Umbilical cord (tissue), 1 donor: ENCODE measurements at regions not wholly inside any gene's neighbourhood (a gene's known extent, or its start where the extent isn't known, plus 50 kb on each side); places are given as distances from the start of the nearest gene placed in this dataset.
"Not testable (repeated sequence)": the region's sequence is repeated elsewhere in the genome, so short reads cannot be mapped to it uniquely, and the experiment has no call there.

Experiments
- DNase-seq: peaks from one replicate; pipeline ENCODE4 v3.0.0-alpha.2; 2015; ENCODE audit warnings: low spot score

DNA sequence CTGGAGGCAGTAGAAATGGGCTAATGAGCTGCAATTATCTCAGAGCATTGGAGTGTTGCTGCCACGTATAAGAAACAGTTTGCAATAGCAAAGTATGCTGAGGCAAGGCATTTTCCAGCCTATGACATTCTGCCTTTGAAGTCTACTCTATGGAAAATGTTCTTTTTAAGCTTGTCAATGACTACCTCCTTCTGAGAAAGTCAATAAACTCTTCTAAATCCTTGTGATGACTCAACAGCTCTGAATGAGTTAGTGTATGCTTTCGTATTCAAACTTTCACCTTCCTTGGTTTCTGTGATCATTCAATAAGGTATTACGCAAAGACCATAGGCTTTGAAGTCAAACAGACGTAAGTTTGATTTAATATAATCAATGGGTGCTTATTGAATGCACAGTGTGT, 111.2 kb downstream of the CAPZA3 start:
- DNase-seq: peak; percentile 47

DNA sequence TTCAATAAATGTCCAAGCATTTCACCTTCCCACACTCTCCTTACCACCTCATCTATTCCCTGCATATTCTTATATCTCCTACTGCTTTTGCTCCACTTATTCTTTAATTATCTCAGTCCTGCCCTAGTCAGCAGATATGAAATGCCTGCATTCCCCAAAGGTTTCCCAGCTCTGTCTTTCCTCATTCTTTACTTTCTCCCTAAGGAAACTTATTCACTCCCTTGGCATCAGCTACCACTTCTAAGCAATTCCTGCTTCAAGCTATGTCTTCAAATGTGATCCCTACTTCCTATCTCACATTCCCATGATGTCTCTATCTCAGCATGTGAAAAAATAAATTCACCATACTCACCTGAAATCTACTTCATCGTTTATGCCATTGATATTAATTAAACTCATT, 111.8 kb downstream of the CAPZA3 start:
- DNase-seq: no peak

DNA sequence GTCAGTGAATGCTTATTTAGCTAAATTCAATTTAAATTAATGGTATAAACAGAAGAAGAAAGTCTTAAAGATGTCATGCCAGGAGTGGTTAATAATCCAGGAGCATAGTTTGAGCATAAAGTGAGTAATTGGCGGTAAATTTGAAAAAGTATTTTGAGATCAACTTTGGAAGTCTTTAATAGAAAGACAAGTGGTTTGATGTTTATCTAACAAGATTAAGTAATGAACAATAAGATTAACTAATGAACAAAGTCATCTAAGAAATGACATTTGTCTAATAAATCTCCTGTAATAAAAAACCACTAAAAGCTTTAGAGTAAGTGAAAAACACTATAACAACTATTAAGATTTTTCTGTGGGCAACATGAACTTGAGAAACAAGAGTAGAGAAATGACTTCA, 112.8 kb downstream of the CAPZA3 start:
- no peak for DNase-seq

DNA sequence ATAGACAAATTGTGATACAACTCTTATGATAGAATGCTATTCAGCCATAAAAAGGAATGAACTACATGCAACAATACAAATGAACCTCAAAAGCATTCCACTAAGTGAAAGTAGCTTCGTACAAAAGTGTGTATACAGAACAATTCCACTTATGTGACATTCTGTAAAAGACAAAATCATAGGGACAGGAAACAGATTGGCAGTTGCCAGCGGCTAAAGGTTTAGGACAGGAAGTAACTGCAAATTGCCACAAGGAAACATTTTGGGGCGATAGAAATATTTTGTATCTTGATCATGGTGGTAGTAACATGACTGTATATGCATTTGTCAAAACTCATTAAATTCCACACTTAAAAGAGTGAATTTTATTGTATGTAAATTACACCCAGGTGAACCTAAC, 113.4 kb downstream of the CAPZA3 start:
- no peak for DNase-seq

DNA sequence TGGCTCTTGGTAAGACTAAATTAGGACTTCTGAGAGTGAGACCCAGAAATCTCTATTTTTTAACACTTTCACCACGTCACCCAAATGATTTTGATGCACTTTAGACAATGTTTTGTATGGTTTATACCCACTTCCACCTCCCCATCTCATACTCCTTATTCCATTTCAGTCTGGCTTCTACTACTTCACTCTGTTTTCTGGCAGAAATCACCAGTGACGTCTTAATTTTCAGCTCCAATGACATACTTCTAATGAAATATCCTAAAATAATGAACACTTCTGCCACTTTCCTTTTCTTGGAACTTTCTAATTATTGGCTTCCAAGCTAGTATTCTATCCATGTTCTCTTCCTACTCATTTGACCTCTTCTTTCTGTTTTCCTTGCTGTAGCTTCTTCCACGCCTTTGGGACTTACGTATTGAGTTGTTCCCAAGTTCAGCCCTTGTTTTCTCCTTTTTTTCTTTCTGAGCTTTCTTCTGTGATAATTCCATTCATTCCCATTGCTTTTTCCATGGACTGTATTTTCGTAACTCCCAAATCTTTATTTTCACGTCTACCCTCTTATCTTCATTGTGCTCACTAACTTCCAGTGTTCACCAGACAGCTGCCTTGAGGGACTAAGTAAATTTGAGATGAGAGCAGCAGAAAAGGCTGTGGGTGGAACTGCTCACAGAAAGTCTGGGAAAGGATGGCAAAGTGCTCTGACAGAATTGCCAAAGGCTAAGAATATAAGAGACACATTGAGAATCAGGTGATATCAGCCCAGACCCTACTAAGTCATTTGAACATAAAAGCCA, 115.8 kb downstream of the CAPZA3 start:
- no peak for DNase-seq

DNA sequence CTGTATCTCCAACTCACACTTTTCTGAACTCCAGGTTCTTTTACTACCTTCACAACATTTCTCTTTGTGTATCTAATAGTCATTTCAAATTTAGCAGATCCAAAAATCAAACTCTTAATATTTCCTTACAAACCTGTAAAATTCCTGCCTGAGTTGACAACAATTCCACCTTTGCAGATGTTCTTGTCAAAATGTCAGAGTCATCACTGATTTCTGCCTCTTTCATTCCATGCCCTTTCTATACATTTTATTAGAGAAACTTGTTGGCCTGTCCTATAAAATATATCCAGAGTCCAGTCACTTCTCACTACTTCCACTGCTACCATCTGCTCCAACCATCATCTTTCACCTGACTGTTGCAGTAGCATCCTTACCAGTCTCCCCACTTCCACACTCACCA, 119.7 kb downstream of the CAPZA3 start:
- DNase-seq: no peak

DNA sequence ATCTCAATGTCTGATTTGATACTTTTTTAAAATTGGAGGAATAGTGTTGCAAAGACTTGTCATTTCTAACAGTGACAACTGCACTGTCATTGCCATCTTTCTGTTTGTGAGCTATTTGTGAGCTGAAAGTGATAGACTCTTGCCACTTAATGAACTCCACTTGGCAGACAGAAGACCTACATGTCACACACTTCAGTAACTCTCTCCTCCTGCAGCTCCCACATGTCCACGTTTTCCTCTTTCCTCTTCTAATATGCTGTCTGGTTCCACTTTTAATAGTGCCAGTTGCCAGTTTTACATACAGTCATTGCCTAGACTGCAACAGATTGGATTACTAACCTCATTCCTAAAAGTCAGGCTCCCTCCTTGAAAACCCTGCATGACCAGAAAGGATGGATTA, 121.5 kb downstream of the CAPZA3 start:
- no peak for DNase-seq

DNA sequence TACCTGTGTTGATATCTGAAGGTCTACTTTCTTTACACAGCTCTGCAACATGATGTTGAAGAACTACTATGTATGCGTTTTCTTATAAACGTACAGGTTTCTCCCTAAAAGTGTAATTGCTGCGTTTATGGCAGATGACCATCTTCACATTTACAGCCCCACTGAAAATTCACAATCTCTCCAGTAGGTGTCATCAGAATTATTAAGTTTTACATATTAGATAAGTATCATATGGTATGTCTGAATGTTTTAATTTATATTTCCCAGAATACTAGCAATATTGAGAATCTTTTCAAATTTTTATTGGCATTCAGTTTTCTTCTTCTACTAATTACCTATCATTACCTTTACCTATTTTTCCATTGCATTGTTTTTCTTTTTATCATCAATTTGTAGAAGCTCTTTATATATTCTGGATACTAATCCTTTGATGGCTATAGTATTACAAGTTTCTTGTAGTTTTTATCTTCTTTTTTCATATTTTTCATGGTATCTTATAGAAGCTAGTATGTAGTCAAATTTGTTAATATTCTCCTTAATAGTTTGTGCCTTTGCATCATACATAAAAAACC, 123.5 kb downstream of the CAPZA3 start:
- DNase-seq: no peak

DNA sequence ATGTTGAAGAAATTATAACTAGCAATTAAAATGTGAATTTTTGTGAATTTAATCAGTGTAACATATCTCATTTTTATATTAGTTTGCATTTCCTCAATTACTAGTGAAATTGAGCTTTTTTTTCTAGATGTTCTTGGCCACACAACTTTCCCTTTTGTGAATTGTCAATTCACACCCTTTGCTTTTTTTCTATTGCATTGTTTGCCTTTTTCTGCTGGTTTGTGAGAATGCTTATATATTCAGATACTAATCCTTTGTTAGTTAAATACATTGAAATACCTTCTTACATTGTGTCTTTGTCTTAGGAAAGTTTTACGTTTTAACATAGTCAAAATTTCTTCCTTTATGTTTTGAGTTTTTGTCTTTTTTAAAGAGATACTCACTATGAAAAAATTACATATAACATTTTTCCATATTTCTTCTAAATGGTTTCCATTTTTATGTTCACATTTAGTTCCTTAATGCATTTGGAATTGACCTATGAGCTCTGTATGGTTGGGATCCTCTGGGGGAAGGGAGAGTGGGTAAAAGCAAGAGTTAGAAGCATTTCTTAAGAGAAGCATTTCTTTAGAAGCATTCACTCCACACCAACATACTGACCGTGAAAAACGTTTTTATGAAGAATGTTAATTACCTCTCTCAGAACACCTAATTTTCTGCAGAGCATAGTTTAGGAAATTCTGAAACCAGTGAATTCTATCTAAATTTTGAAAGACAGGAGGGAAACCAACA, 126.0 kb downstream of the CAPZA3 start:
- no peak for DNase-seq

DNA sequence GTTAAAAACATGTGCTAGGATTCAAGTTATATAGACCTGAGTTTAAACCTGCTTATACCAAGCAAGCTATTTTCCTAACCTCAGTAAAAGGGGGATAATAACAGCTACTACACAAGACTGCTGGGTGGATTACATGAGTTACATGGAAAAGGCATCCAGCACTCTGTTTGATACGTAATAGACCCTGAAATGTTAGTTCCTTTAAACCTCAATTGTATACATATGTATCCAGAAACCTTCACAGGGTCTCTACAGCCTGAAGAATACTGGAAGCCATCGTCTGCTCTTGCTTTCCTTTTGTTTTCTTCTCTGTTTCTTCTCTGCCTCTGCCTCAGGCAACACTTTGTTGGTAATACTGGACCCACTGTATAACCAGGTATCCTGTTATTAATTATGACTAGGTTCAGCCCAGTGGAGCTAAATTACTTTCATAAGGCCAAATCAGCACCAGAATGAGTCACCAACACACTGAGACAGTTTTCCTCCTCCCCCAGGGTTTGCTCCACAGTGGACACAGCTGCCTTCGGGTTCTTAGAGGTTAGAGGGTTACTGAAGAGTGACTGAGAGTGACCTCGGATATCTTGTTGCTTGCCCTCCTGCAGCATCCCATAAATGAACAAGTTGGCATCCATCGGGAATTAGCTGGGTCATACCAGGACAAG, 127.1 kb downstream of the CAPZA3 start:
- DNase-seq: peak; percentile 11

DNA sequence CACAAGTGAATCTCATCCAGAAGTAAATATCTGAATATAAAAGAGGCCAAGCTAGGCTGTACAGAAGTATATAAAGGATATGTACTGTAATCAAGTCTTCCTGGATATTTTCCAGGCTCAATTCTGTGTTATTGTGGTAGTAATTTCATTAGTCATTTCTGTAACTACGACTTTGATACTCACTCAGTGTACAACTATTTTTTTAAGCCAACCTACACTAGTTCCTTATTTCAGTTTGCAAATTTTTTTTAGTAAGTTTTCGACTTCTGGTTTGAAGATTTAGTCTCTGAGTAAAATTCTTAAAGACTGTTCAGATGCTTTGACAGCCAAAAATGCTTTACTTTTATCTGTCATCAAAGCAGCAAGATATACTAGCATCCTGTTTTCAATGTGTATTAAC, 130.8 kb downstream of the CAPZA3 start:
- peak; percentile 9 for DNase-seq

DNA sequence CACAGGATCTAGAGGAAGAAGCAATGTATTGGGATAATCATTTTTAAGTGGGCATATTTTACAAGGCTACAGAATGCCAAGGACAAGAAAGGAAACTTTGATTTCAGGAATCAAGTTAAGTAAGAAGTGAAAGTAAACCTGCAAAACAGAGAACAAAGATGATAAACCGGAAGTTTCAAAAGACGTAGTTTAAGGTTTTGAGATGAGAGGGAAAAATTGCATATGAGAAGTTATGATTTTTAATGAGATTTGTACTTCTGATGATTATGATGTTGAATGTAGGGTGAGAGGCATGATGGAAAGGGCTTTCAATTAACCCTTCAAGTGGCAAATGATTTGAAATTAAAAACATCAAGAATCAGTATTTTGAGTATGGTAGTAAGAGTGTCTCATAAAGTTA, 134.9 kb downstream of the CAPZA3 start:
- no peak for DNase-seq

DNA sequence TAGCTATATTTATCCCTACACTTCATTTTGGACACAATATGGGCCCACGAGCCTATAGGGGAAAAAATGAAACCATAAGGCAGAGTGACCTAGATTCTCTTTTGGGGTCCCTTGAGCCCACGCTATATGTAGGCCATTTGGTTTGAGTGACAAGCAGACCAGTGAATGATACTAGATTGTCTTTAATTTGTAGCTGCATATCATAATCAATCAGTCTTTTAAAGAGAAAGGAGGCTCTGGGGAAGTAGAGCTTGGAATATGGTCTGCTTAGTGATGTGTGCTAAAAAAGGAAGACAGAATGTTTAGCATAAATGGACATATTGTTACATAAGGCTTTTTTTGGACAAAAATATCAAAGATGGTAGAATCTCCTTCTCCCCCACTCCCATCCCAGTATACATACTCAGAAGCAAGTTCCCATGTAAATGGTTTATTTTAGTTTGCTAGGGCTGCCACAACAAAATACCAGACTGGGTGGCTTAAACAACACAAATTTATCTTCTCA, 140.8 kb downstream of the CAPZA3 start:
- DNase-seq: no peak

DNA sequence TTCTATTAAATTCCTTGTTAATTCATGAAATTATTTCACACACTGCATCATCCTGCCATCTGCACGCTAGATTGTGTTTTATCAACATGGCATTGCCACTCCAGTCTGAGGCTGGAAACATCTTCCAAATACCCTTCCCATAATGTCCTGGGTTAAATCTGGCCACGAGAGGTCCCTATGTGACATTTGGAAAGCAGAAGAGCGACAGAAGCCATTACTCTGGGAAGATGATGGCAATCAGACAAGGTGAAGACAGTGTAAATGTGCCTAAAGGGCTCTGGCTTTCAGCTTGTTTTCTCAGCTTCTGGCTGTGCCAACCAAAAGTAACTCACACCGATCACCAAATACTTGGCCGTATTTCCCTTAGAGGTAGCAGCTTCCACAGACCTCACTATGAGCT, 144.8 kb downstream of the CAPZA3 start:
- no peak for DNase-seq

DNA sequence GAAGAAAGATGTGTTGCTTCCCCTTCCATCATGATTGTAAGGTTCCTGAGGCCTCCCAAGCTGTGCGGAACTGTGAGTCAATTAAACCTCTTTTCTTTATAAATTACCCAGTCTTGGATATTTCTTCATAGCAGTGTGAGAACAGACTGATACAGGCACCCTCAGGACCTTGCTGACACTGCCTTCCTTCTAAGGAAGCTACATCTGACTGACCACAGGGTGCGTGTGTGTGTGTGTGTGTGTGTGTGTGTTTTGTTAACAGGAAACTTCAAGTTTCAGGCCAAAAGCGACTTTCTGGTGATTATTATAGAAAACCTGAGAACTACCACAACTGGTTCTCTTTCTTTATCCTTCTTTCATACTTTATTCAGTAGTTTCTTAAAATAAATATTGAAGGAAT, 149.0 kb downstream of the CAPZA3 start:
- DNase-seq: no peak

DNA sequence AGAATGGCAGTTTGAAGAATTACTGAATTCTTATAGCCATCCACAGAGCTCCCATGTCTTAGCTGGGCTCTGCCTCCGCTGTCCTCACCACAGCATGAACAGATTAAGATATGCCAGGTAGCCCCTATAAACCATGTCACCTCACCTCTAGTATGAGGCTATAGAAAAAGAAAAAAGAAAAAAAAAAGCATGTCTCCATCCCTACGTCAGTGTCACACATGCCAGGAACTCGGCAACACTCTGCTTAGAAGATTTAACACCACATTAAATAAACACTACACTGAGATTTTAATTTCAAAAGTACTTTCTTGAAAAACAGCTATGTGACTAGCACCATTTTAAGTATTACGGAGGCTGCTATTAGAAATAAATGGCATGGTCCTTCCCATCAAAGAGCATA, 149.4 kb downstream of the CAPZA3 start:
- no peak for DNase-seq

DNA sequence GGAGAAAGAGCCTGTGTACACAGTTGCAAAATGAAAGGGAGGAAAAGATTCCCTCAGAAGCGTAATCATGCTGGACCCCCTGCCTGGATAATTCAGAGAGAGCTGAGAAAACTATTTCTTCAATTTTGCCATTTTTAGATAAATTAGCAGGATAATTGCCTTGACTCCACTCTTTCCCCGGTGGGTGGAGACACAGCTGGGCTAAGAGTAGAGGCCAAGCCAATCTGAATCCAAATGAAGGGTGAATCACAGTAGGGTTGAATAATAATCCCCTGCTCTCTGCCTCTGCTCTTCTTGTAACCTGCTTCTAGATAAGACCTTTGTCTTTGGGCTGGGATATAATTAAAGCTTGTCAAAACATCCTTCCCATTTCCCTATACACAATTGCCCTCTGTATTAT, 150.1 kb downstream of the CAPZA3 start:
- no peak for DNase-seq

DNA sequence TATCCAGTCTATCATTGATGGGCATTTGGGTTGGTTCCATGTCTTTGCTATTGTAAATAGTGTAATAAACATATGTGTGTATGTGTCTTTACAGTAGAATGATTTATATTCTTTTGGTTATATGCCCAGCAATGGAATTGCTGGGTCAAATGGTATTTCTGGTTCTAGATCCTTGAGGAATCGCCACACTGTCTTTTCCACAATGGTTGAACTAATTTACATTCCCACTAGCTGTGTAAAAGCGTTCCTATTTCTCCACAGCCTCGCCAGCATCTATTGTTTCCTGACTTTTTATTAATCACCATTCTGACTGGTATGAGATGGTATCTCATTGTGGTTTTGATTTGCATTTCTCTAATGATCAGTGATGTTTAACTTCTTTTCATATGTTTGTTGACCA, 152.7 kb downstream of the CAPZA3 start:
- DNase-seq: not testable (repeated sequence)

DNA sequence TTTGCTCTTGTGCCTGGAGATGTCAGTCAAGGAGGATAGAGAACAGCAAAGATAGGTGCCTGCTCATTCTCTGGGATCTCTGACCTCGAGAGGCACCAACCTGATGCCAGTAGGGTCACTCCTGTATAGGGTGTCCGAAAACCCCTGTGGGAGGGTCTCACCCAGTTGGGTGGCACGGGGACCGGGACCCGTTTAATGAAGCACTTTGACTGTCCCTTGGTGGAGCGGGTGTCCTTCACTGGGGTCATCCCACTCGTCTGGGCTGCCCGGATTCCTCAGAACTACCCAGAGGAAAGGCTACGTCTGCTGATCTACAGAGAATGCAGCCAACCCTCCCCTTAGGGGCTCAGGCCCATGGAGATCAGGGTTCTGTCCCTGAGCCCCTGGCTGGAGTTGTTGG, 157.6 kb downstream of the CAPZA3 start:
- no peak for DNase-seq

DNA sequence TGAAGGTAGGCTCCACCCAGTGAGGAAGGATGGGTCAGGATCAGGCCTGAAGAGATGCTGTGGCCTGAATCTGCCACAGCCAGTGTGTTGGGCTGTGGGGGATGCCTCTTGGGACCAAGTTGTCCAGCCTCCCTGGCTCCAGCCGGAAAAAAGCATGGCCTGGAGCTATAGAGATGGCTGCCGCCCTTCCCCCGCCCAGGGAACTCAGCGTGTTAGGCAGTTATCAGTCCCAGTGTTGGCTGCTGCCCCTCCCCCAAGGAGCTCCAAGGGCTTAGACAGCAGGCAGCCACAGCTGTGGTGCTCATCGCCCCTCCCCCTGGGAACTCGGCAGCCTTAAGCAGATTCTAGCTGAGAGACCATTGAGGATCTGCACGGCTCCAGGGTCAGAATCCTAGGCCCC, 158.0 kb downstream of the CAPZA3 start:
- no peak for DNase-seq

DNA sequence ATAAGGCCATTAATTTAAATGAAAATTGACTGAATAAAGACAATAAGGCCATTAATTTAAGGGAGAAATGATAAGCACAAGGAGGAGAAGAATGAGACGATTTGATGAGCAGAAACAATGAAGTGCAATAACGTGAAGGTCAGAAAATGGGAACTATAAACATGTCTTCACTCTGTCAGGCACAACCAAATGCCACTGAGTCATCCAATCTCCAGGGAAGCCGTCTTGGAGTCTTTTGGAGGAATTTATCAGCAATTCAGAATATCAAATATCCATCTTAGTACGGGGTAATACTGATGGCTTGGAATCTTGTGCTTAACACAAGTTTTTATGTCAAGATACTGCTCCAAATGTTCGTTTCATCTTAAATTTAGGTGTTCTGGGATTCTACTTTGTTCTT, 159.9 kb downstream of the CAPZA3 start:
- DNase-seq: no peak

DNA sequence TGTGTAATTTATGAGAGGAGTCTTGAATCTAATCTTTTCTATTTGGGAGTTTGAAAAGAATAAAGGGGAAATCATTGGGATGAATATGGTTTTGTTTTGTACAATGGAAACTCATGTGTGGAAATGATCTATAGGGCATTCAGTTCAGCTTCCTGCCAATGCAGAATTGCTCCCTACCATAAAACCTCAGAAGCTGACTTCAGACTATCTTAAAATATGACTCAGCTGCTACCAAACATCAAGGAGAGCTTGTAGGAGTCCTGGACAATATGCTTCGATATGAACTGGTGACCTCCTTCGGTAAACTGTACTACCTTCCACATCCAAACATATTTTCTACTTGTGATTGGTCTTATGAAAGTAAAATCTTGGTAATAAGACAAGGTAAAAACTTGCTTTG, 160.6 kb downstream of the CAPZA3 start:
- DNase-seq: no peak
